GM18951 (cell line): ENCODE measurements at regions not wholly inside any gene's neighbourhood (a gene's known extent, or its start where the extent isn't known, plus 50 kb on each side); places are given as distances from the start of the nearest gene placed in this dataset.
"Not testable (repeated sequence)": the region's sequence is repeated elsewhere in the genome, so short reads cannot be mapped to it uniquely, and the experiment has no call there.

Experiments used
- POLR2A ChIP-seq: IDR thresholded peaks from 4 replicates; pipeline ENCODE4 v1.6.1; 2011; ENCODE audit warnings: mild to moderate bottlenecking; ENCODE audit not compliant: insufficient read length, insufficient read depth; ENCODE audit errors: extremely low read depth
- in situ Hi-C: fragments of 300-500 bp; cut with MboI; formaldehyde crosslinking; loops from one replicate; pipeline ENCODE4 v1.12.0; 2022; ENCODE audit warnings: low sequenced_read_pairs, mixed read lengths, inconsistent platforms; ENCODE audit not compliant: unreplicated experiment

- in situ Hi-C loops, result no loop called here
- TF ChIP-seq POLR2A, result peak; percentile 37
These were observed 127.9 kb downstream of the EVA1A start for GRCh38 chr2:75432761-75433361.

GRCh38 chr2:75431763-75432162 lies 129.0 kb downstream of the EVA1A start:
- no peak for TF ChIP-seq POLR2A
- in situ Hi-C loops, result no loop called here

- no peak for TF ChIP-seq POLR2A
- in situ Hi-C loops, result no loop called here
These were observed 129.5 kb downstream of the EVA1A start for GRCh38 chr2:75431276-75431675.

DNA sequence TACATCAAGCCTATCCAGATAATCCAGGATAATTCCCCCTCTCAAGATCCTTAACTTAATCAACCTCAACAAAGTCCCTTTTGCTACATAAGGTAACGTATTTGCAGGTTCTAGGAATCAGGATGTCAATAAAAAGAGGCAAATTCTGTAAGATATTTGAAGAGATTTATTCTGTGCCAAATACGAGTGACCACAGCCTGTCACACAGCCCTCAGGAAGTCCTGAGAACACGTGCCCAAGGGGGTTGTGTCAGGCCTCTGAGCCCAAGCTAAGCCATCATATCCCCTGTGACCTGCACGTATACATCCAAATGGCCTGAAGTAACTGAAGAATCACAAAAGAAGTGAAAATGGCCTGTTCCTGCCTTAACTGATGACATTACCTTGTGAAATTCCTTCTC lies 130.3 kb downstream of the EVA1A start:
- in situ Hi-C loops, result not testable (repeated sequence)

- in situ Hi-C loops, result no loop called here
- TF ChIP-seq POLR2A, result peak; percentile 21
These were observed 131.9 kb downstream of the EVA1A start for GRCh38 chr2:75428646-75429443.

- TF ChIP-seq POLR2A, result no peak
- in situ Hi-C loops, result no loop called here
These were observed 132.7 kb downstream of the EVA1A start for GRCh38 chr2:75428060-75428459.

DNA sequence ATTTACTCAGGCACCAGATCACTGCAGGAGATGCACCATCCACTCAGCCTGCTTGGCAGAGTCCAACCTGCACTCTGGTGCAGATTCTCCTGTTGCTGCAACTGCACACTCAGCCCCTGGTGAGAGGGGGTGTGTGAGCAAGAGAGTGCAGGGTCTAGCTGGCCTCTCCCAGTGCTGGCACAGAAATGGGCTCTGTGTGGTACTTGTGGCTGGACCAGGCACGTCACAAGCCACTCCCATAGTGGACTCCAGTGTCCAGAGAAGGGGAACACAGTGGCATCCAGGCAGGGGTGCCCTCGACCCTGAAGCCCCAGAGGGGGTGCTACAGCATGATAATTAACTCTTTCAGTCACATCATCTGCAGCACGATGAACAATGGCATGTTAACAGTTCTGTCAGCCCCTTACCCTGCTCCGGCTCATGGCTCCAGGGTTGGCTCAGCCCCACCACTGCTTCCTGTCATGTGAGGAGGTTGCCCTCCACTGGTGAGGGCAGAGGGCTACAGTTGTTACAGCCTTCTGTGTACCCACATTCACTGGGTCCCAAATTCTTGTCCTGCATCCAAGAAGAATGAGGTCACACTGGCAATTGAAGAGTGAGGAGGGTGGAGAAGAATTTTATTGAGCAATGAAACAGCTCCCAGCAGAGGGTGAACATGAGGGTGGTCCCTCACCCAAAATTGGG lies 135.7 kb downstream of the EVA1A start:
- in situ Hi-C loops, result no loop called here

GRCh38 chr2:75421986-75422385 lies 138.8 kb downstream of the EVA1A start:
- TF ChIP-seq POLR2A, result no peak
- in situ Hi-C loops, result no loop called here

More for the DNA sequence above, 135.7 kb downstream of the EVA1A start:
- no peak for TF ChIP-seq POLR2A

GRCh38 chr2:75416420-75417342 lies 144.1 kb downstream of the EVA1A start:
- in situ Hi-C loops, result no loop called here
- TF ChIP-seq POLR2A, result no peak

- in situ Hi-C loops, result no loop called here
- no peak for TF ChIP-seq POLR2A
These were observed 145.0 kb downstream of the EVA1A start for GRCh38 chr2:75415731-75416130.

GRCh38 chr2:75415111-75415626 lies 145.6 kb downstream of the EVA1A start:
- in situ Hi-C loops, result no loop called here
- no peak for TF ChIP-seq POLR2A

DNA sequence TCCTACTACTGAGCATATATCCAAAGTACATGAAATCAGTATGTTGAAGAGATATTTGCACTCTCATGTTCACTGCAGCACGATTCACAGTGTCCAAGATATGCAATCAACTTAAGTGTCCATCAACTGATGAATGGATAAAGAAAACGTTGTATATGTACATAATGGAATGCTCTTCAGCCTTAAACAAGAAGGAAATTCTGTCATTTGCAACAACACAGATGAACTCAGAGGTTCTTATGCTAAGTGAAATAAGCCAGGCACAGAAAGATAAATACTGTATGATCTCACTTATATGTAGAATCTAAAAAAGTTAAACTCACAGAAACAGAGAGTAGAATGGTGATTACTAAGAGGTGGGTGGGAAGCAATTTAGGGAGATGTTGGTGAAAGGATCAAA lies 149.2 kb downstream of the EVA1A start:
- in situ Hi-C loops, result no loop called here
- TF ChIP-seq POLR2A, result no peak

DNA sequence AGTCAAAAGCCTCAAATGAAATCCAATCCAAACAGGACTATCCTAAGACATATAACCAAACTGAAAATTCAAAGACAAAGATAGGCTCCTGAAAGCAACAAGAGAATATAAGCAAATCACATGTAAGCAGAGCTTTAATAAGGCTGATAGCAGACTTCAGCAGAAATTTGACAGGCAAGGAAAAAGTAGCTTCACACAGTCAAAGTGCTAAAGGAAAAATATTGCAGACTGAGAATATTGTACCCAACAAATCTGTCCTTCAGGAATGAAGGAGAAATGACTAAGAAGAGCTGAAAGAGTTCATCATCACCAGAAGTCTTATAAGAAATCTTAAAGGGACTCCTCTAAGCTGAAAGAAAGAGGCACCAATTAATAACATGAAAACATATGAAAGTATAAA lies 150.0 kb downstream of the EVA1A start:
- in situ Hi-C loops, result no loop called here
- no peak for TF ChIP-seq POLR2A
